ENCODE measurements at regions not wholly inside any gene's neighbourhood (a gene's known extent, or its start where the extent isn't known, plus 50 kb on each side); places are given as distances from the start of the nearest gene placed in this dataset.

DNA sequence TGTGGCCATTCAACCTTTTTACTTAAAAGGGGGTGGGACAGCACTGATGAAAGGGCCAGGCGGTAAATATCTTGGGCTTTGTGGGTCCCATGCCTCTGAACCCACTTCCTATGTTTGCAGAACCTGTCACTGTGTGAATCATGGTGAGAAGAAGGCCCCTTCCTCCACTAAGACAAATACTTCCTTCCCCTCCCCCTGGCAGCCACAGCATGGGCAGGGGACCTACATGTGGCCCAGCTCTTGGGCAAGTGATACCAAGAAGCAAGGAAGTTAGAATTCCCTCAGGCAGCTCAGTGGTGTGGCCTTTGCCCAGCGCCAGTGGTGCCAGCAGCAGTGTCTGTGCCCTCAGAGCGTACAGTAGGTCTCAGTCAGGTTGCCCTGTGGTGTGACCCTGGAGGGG is 168.6 kb downstream of the TRIM33 start:
- DNase-seq: peak; percentile 61

GRCh38 chr1:114341856-114342255 is 169.1 kb downstream of the TRIM33 start:
- DNase-seq: no peak

GRCh38 chr1:114341299-114341698 is 169.7 kb downstream of the TRIM33 start:
- DNase-seq: peak; percentile 72

GRCh38 chr1:114340892-114341291 is 170.1 kb downstream of the TRIM33 start:
- DNase-seq: no peak

- no peak for DNase-seq
Measured at GRCh38 chr1:114339379-114339778, 171.6 kb downstream of the TRIM33 start.

GRCh38 chr1:114338191-114338890 is 172.7 kb downstream of the TRIM33 start:
- DNase-seq: no peak

DNA sequence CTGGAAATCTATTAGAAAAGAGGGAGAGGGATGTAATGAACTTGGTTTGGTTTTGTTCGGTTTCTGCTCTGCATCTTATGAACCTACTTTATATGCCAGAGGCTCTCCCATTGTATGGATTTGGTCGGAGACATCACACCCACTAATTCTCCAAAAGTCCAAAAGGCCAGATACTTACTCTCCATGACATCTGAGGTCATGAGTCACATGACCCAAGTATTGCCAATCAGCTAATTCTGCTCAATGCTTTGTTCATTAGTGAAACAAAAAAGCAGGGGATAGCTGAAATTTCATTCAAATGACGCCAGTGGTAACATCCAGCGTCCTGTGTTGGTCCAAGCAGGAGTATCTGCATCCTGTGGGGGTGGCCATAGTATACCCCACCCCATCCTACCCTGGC is 173.6 kb downstream of the TRIM33 start:
- DNase-seq: no peak

GRCh38 chr1:114336360-114336759 is 174.6 kb downstream of the TRIM33 start:
- no peak for DNase-seq

- DNase-seq: no peak
Measured at GRCh38 chr1:114335273-114335672, 175.7 kb downstream of the TRIM33 start.

DNA sequence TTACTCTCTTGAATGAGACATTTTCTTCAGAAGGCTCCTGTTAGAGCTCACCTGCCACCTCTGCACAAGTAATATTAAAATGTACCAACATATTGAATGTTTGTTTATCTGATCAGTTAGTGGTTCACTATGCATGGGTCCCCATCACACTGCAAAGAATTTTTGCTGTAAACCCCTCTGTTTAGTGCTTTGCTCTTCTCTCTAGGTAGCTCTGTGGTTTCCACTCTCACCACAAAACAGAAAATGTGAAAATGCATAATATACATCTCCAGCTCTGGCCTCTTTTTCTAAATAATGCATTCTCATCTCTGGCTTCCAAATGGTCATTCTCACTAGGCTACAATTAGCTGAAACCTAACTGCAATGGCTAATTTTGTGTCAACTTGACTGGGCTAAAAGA is 176.7 kb downstream of the TRIM33 start:
- peak; percentile 19 for DNase-seq

GRCh38 chr1:114333690-114334089 is 177.3 kb downstream of the TRIM33 start:
- no peak for DNase-seq

GRCh38 chr1:114331936-114332335 is 178.3 kb upstream of the SYT6 start:
- DNase-seq: no peak

DNA sequence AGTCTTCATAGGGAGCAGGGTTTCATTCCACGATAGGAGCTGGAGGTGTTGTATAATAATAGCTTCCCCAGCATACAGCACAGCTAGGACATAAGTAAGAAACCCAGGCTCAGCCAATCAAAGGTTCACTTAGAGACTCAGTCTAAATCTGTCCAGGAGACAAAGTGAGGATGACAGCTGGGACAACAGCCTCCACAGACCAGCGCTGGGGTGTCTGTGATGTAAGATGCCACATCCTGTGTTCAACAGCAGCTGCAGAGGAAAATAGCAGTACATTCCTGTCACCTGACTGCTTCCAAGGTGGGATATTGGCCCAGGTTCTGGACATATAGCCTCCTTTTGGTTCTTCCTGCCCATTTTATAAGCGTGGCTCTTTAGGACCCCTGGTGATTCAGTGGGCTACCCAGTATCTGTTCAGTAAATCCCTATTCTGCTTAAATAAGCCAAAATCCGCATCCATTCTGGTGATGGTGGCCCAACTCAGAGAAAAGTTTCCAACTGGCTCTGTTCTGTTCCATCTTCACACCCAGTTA is 176.8 kb upstream of the SYT6 start:
- peak; percentile 26 for DNase-seq

DNA sequence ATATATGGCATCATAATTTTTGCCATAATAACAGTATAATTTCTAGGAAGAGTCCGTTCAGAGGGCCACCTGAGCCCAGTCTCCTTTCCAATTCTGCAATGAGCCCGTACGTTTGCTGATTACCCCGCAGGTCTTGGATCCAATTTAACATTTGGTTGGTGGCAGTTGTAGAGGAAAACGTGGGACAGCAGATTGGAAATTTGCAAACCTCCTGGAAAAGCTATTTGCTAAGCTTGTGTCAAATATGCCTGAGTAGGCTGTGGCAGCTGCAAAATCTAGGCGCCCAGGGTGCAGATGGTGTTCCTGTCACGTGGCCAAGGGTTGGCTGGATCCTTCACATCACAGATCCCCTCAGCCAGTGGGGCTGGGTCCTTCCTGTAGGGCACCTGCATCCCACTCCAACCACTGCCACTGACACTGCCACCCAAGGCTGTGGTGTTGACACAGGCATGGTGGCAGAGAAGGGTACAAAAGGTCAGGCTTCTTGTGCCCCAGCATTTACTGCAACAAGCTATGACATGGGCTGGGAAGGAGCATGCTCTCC is 174.8 kb upstream of the SYT6 start:
- DNase-seq: no peak

DNA sequence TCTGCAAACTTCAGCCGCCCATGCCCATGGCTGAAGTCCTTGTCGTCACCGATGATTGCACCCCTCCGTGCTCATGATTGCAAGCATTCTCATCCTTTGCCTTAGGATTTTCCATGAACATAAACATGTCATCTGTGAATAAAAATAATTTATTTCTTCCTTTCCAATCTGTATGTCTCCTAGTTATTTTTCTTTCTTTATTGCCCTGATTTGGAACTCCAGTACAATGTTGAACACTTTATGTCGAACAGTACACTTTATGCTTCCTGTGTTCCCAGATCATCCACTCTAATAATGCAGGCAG is 170.9 kb upstream of the SYT6 start:
- no peak for DNase-seq

- DNase-seq: no peak
Measured at GRCh38 chr1:114323959-114324661, 170.4 kb upstream of the SYT6 start.

DNA sequence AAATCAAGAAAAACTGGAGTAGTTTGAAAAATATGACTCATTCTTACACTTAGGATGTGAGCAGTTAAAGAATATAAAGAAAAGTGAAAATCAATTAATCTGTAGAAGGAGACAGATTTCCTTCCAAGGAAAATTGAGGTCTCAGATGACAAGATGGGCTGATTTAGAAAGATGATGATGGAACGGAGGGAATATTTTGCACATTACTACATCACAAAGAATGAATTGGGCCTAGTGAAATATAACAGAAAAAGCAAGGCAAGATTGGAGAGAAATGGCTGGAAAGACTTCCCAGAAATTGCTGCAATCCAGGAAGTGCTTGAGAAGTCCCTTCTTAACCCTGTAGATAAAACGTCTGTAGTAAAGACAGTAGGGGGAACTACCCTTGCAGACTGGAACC is 169.1 kb upstream of the SYT6 start:
- no peak for DNase-seq

- no peak for DNase-seq
Measured at GRCh38 chr1:114322207-114322606, 168.5 kb upstream of the SYT6 start.

- no peak for DNase-seq
Measured at GRCh38 chr1:114320586-114320985, 166.9 kb upstream of the SYT6 start.

- DNase-seq: no peak
Measured at GRCh38 chr1:114319418-114319817, 165.7 kb upstream of the SYT6 start.

GRCh38 chr1:114318961-114319360 is 165.3 kb upstream of the SYT6 start:
- no peak for DNase-seq

GRCh38 chr1:114316204-114316603 is 162.5 kb upstream of the SYT6 start:
- DNase-seq: no peak

- no peak for DNase-seq
Measured at GRCh38 chr1:114315631-114316030, 162.0 kb upstream of the SYT6 start.

DNA sequence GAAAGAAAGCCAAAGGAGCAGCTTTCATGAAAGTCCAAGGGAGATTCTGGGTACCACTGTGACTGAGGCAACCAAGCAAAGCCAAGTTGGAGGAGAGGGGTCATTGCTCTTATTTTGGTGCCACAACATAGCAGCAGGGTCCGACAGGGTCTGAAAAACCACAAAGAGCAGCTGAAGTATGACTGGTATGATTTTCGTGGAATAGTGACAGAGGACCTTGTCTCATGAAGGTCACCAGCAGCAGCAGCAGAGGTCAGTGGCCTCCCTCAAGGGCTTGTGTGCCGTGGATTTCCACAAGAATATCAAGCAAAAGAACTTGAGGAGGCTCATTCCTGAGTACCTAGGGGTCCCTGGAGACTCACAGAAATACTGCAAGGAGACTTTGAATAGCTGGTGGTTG is 160.9 kb upstream of the SYT6 start:
- DNase-seq: no peak
